ENCODE measurements at regions not wholly inside any gene's neighbourhood (a gene's known extent, or its start where the extent isn't known, plus 50 kb on each side); places are given as distances from the start of the nearest gene placed in this dataset.

GRCh38 chr11:27254744-27255446 is 108.1 kb downstream of the CCDC34 start:
- TF ChIP-seq POLR2AphosphoS5 (IDR thresholded peaks at IDR 0.05; ENCODE audit: low read depth, low read length) (no peak), SIN3A (IDR thresholded peaks at IDR 0.05; ENCODE audit: borderline replicate concordance, insufficient read depth, low read length) (no peak), FOXP2 (optimal IDR thresholded peaks at IDR 0.05; ENCODE audit: borderline replicate concordance, extremely low read depth, extremely low read length, insufficient read depth) (no peak), TAF1 (IDR thresholded peaks at IDR 0.05; ENCODE audit: borderline replicate concordance, insufficient read depth, low read length) (no peak), REST (IDR thresholded peaks at IDR 0.05; ENCODE audit: insufficient read depth in 1 of 2, low read depth in 2 of 2, low read length in 2 of 2) (no peak)

- TF ChIP-seq TAF1 (IDR thresholded peaks at IDR 0.05; ENCODE audit: borderline replicate concordance, insufficient read depth, low read length) (no peak), REST (IDR thresholded peaks at IDR 0.05; ENCODE audit: insufficient read depth in 1 of 2, low read depth in 2 of 2, low read length in 2 of 2) (no peak), SIN3A (IDR thresholded peaks at IDR 0.05; ENCODE audit: borderline replicate concordance, insufficient read depth, low read length) (no peak), POLR2AphosphoS5 (IDR thresholded peaks at IDR 0.05; ENCODE audit: low read depth, low read length) (no peak), FOXP2 (optimal IDR thresholded peaks at IDR 0.05; ENCODE audit: borderline replicate concordance, extremely low read depth, extremely low read length, insufficient read depth) (no peak)
Observed at GRCh38 chr11:27253224-27253623, 109.8 kb downstream of the CCDC34 start.

- TF ChIP-seq POLR2AphosphoS5 (IDR thresholded peaks at IDR 0.05; ENCODE audit: low read depth, low read length) (no peak), TAF1 (IDR thresholded peaks at IDR 0.05; ENCODE audit: borderline replicate concordance, insufficient read depth, low read length) (no peak), FOXP2 (optimal IDR thresholded peaks at IDR 0.05; ENCODE audit: borderline replicate concordance, extremely low read depth, extremely low read length, insufficient read depth) (no peak), SIN3A (IDR thresholded peaks at IDR 0.05; ENCODE audit: borderline replicate concordance, insufficient read depth, low read length) (no peak), REST (IDR thresholded peaks at IDR 0.05; ENCODE audit: insufficient read depth in 1 of 2, low read depth in 2 of 2, low read length in 2 of 2) (no peak)
Observed at GRCh38 chr11:27250867-27251665, 111.9 kb downstream of the CCDC34 start.

- TF ChIP-seq SIN3A (IDR thresholded peaks at IDR 0.05; ENCODE audit: borderline replicate concordance, insufficient read depth, low read length) (peak; percentile 81; the same call in 1 of the 2 replicates), REST (IDR thresholded peaks at IDR 0.05; ENCODE audit: insufficient read depth in 1 of 2, low read depth in 2 of 2, low read length in 2 of 2) (peak in 1 of 2 experiments; percentile 45; a peak in 1 of 4 replicates), TAF1 (IDR thresholded peaks at IDR 0.05; ENCODE audit: borderline replicate concordance, insufficient read depth, low read length) (peak; percentile 31; the same call in 1 of the 2 replicates), POLR2AphosphoS5 (IDR thresholded peaks at IDR 0.05; ENCODE audit: low read depth, low read length) (no peak; the same call in 1 of the 2 replicates), FOXP2 (optimal IDR thresholded peaks at IDR 0.05; ENCODE audit: borderline replicate concordance, extremely low read depth, extremely low read length, insufficient read depth) (peak; percentile 33)
Observed at GRCh38 chr11:27248576-27249509, 114.2 kb downstream of the CCDC34 start.
